HG03571 (cell line): ENCODE measurements at regions not wholly inside any gene's neighbourhood (a gene's known extent, or its start where the extent isn't known, plus 50 kb on each side); places are given as distances from the start of the nearest gene placed in this dataset.
A peak's percentile ranks its signal among the peaks of the same experiment; 100 is the strongest.
"Not testable (repeated sequence)": the region's sequence is repeated elsewhere in the genome, so short reads cannot be mapped to it uniquely, and the experiment has no call there.

ENCODE experiments used
- ATAC-seq: cut with Tn5 transposase; IDR thresholded peaks from one replicate; pipeline ENCODE4 v1.9.1; 2021; ENCODE audit not compliant: unreplicated experiment

GRCh38 chr2:8252997-8253694 lies 428.7 kb upstream of the ID2 start:
- ATAC-seq, result peak; percentile 84

- ATAC-seq, result no peak
These were observed 428.1 kb upstream of the ID2 start for GRCh38 chr2:8253781-8254180.

GRCh38 chr2:8254214-8254613 lies 427.6 kb upstream of the ID2 start:
- not testable (repeated sequence) for ATAC-seq

- ATAC-seq, result no peak
These were observed 426.9 kb upstream of the ID2 start for GRCh38 chr2:8254791-8255447.

- ATAC-seq, result no peak
These were observed 426.4 kb upstream of the ID2 start for GRCh38 chr2:8255448-8255800.

- ATAC-seq, result no peak
These were observed 425.0 kb upstream of the ID2 start for GRCh38 chr2:8256905-8257304.

- no peak for ATAC-seq
These were observed 424.4 kb upstream of the ID2 start for GRCh38 chr2:8257502-8257901.

- no peak for ATAC-seq
These were observed 423.4 kb upstream of the ID2 start for GRCh38 chr2:8258406-8258805.

- ATAC-seq, result no peak
These were observed 422.6 kb upstream of the ID2 start for GRCh38 chr2:8259106-8259840.

- no peak for ATAC-seq
These were observed 422.0 kb upstream of the ID2 start for GRCh38 chr2:8259841-8260178.

GRCh38 chr2:8260213-8260612 lies 421.6 kb upstream of the ID2 start:
- ATAC-seq, result no peak

GRCh38 chr2:8263901-8264300 lies 418.0 kb upstream of the ID2 start:
- no peak for ATAC-seq

GRCh38 chr2:8264981-8265380 lies 416.9 kb upstream of the ID2 start:
- ATAC-seq, result no peak

GRCh38 chr2:8265476-8266226 lies 416.2 kb upstream of the ID2 start:
- no peak for ATAC-seq

- ATAC-seq, result no peak
These were observed 415.3 kb upstream of the ID2 start for GRCh38 chr2:8266563-8266962.

GRCh38 chr2:8267048-8267447 lies 414.8 kb upstream of the ID2 start:
- ATAC-seq, result no peak

- ATAC-seq, result no peak
These were observed 414.1 kb upstream of the ID2 start for GRCh38 chr2:8267721-8268120.

GRCh38 chr2:8268172-8268783 lies 413.6 kb upstream of the ID2 start:
- ATAC-seq, result no peak

GRCh38 chr2:8270699-8271098 lies 411.2 kb upstream of the ID2 start:
- ATAC-seq, result no peak

GRCh38 chr2:8271461-8271860 lies 410.4 kb upstream of the ID2 start:
- ATAC-seq, result no peak

- no peak for ATAC-seq
These were observed 405.8 kb upstream of the ID2 start for GRCh38 chr2:8276026-8276425.
